SK-N-MC (cell line): ENCODE measurements at regions not wholly inside any gene's neighbourhood (a gene's known extent, or its start where the extent isn't known, plus 50 kb on each side); places are given as distances from the start of the nearest gene placed in this dataset.

ENCODE experiments used
- DNase-seq: peaks from one replicate; pipeline ENCODE4 v3.0.0-alpha.2; 2011; ENCODE audit warnings: low read depth, low spot score
- H3K27ac ChIP-seq: fragments of 200-600 bp; sonication (generic); 2 replicates; pipeline ENCODE4 v1.5.1; 2016; ENCODE audit warnings: mixed run types
- H3K36me3 ChIP-seq: fragments of 200-600 bp; sonication (generic); 2 replicates; pipeline ENCODE4 v1.6.1; 2017; ENCODE audit warnings: antibody characterized with exemption, low read length, mixed read lengths; ENCODE audit not compliant: insufficient read depth
- H3K4me3 ChIP-seq: fragments of 200-600 bp; sonication (generic); 2 replicates; pipeline ENCODE4 v1.5.1; 2016
- H3K9ac ChIP-seq: fragments of 200-600 bp; sonication (generic); 2 replicates; pipeline ENCODE4 v1.8.0; 2017; ENCODE audit warnings: mixed run types, mixed read lengths; ENCODE audit not compliant: insufficient read length
- H3K9me3 ChIP-seq: fragments of 200-600 bp; sonication (generic); 2 replicates; pipeline ENCODE4 v1.6.1; 2017; ENCODE audit warnings: low read depth, mild to moderate bottlenecking, antibody characterized with exemption, low read length, moderate library complexity, mixed read lengths
- EZH2 ChIP-seq: fragments of 200-600 bp; sonication (generic); IDR thresholded peaks from one replicate; pipeline ENCODE4 v1.6.1; 2017; ENCODE audit warnings: antibody characterized with exemption
- FOXP2 ChIP-seq: optimal IDR thresholded peaks from 2 replicates; pipeline ENCODE3; 2011; ENCODE audit warnings: mild to moderate bottlenecking, moderate library complexity; ENCODE audit not compliant: insufficient read depth; ENCODE audit errors: extremely low read length, control extremely low read depth
- POLR2AphosphoS5 ChIP-seq: IDR thresholded peaks from 2 replicates; pipeline ENCODE4 v1.6.1; 2012; ENCODE audit warnings: mild to moderate bottlenecking, low read depth, low read length, borderline replicate concordance

GRCh38 chr1:215003686-215004085 is 78.9 kb upstream of the KCNK2 start:
- Histone ChIP-seq H3K36me3 (no peaks in the 10 kb centered on the region), H3K9me3 (no peaks in the 10 kb centered on the region), H3K4me3 (peak overlapping the region; percentile 76), H3K9ac (no peak overlapping the region), H3K27ac (peak overlapping the region; percentile 96)
- TF ChIP-seq POLR2AphosphoS5: no peak
- no peak for TF ChIP-seq EZH2
- no peak for TF ChIP-seq FOXP2
- no peak for DNase-seq

GRCh38 chr1:215004121-215004827 is 78.3 kb upstream of the KCNK2 start:
- no peaks in the 10 kb centered on the region for H3K36me3 ChIP-seq
- H3K4me3 ChIP-seq: peak overlapping the region; percentile 76
- DNase-seq: peak; percentile 48
- TF ChIP-seq POLR2AphosphoS5 (peak; percentile 13; the same call in 1 of the 2 replicates), EZH2 (no peak), FOXP2 (peak; percentile 23)
- no peaks in the 10 kb centered on the region for H3K9me3 ChIP-seq
- H3K27ac ChIP-seq: peak overlapping the region; percentile 96
- H3K9ac ChIP-seq: peak overlapping the region; percentile 39

DNA sequence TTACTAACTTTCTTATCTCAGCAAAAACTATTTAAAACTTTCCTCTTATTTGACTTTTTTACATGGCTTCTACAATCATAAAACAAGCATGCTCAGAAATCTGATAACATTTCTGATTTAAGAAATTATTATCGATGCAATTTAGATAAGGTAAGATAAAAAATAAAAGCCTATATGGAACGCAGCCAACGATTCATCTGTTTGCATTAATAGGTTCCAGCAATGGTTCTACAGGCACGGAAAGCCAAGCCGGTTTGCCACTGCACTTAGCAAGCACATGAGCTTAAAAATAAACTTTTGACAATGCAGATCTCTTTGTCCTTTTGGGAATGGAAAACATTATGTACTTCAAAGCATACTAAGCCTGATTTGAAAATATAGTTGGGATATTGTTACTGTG is 77.5 kb upstream of the KCNK2 start:
- no peaks in the 10 kb centered on the region for H3K36me3 ChIP-seq
- no peaks in the 10 kb centered on the region for H3K9me3 ChIP-seq
- DNase-seq: peak; percentile 64
- TF ChIP-seq EZH2: no peak
- no peak for TF ChIP-seq FOXP2
- TF ChIP-seq POLR2AphosphoS5: no peak
- H3K9ac ChIP-seq: peak overlapping the region; percentile 60
- peak overlapping the region; percentile 96 for H3K27ac ChIP-seq
- H3K4me3 ChIP-seq: peak overlapping the region; percentile 76

DNA sequence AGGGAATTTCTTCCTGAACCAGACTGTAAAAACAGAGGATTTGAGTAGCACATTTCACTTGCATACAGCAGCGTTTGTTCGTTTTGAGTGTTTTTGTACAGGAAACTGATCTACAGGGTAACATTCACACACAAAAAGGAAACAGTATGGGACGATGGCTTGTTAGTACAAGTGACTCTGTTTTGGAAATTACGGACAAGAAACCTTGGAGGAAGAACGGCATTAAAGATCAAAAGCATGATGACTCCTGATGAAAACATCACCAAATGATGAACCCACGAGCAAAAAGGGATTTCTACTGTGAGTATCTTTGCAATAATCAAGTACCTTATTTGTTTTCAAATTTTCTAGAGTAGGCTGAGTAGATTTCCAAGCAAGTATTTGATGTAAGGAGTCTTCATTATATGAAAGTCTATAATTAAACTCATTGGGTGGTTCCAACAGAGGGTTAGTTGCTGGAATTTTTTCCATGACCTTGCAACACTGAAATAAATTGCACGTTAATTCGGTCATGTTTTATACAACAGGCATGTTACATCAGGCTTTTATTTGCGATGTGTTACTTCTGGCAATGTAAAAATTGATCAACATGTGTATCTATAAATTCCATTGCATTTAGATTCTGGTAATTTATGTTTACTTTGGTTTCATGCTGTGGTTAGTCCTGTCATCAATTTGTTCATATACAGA is 76.7 kb upstream of the KCNK2 start:
- DNase-seq: no peak
- peak overlapping the region; percentile 76 for H3K4me3 ChIP-seq
- no peaks in the 10 kb centered on the region for H3K36me3 ChIP-seq
- TF ChIP-seq FOXP2 (no peak), EZH2 (no peak), POLR2AphosphoS5 (no peak)
- peak overlapping the region; percentile 60 for H3K9ac ChIP-seq
- peak overlapping the region; percentile 96 for H3K27ac ChIP-seq
- no peaks in the 10 kb centered on the region for H3K9me3 ChIP-seq

DNA sequence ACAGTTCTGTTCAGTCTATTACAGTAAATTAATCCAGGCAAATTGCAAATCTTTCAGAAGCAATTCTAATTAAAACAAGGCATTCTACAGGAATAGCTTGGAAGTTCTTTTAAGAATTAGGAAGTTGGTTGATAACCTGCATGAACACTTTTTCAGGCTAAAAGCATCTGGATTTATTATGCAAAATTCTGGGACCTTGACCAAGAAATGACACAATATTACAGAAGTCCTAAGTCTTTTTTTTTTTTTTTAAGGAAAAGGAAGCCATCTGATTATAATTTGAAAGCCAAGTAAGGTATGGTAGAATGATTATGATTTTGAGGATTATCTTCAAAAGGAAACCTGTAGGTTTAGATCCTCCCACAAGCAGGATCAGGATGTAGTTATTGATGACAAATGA is 74.7 kb upstream of the KCNK2 start:
- Histone ChIP-seq H3K9me3 (no peaks in the 10 kb centered on the region), H3K36me3 (no peaks in the 10 kb centered on the region), H3K4me3 (no peak overlapping the region), H3K9ac (no peak overlapping the region), H3K27ac (no peak overlapping the region)
- TF ChIP-seq EZH2 (no peak), FOXP2 (no peak), POLR2AphosphoS5 (no peak)
- no peak for DNase-seq

DNA sequence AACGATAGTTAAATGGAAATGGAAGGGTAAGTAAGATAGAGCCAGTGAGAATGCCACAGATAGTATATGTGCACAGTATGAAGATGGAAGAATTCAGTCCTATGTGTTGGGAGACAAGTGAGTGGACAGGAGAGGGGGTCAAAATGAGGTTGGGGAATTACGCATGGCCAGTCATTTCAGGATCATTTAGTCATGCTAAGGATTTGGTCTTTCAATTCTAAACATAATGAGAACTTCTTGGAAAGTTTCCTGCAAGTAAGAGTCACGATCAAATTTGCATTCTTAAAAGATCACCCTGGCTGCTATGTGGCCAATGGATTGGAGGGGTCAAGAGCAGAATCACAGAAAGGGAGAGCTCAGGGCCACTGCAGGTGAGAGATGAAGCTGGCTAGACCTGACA is 64.0 kb upstream of the KCNK2 start:
- Histone ChIP-seq H3K36me3 (no peaks in the 10 kb centered on the region), H3K9me3 (no peaks in the 10 kb centered on the region), H3K27ac (no peak overlapping the region), H3K4me3 (no peak overlapping the region), H3K9ac (no peak overlapping the region)
- DNase-seq: no peak
- TF ChIP-seq FOXP2 (no peak), EZH2 (no peak), POLR2AphosphoS5 (no peak)

DNA sequence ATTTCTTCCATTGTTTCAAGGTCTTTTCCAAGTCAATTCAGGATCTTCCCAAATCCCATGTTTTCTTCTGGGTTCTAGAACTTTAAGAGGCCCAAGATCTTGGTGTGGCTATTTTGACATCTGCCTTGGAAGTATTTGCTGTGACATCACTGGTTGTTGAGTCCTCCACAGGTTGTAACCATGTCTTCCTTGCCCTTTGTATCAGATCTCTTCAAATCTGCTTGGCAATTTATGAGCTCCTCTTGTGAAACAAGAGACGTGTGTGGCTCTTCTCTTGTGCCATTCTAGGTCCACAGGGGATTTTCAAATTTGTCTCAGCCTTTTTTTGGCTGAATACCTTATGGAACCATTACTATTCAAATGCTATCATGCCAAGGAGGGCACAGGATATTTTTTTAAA is 60.3 kb upstream of the KCNK2 start:
- H3K4me3 ChIP-seq: no peak overlapping the region
- no peaks in the 10 kb centered on the region for H3K9me3 ChIP-seq
- TF ChIP-seq FOXP2 (no peak), POLR2AphosphoS5 (no peak), EZH2 (no peak)
- DNase-seq: no peak
- no peak overlapping the region for H3K9ac ChIP-seq
- H3K36me3 ChIP-seq: no peaks in the 10 kb centered on the region
- no peak overlapping the region for H3K27ac ChIP-seq

DNA sequence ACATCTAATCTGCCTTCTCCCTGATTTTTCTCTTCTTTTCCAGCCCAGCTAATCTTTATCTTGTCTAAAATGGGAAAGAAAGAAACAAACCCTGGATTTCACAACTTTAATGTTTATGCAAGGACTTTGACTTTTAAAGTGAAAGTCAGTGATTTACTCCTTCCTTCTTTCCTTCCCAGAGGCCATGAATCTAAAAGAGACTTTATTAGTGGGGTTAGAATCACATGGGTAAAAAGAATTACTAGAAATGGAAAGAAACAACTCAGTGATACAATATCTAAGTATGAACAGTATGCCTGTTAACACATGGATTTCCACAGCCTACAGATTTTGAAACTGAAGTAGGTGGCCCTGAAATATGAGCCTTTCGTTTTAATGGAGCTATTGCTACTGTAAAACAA is 59.8 kb upstream of the KCNK2 start:
- H3K36me3 ChIP-seq: no peaks in the 10 kb centered on the region
- no peak for DNase-seq
- no peak for TF ChIP-seq FOXP2
- no peak for TF ChIP-seq POLR2AphosphoS5
- no peak for TF ChIP-seq EZH2

More for the DNA sequence above, 59.8 kb upstream of the KCNK2 start:
- H3K4me3 ChIP-seq: no peak overlapping the region
- H3K9me3 ChIP-seq: no peaks in the 10 kb centered on the region
- H3K9ac ChIP-seq: no peak overlapping the region
- H3K27ac ChIP-seq: no peak overlapping the region
